ENCODE measurements at regions not wholly inside any gene's neighbourhood (a gene's known extent, or its start where the extent isn't known, plus 50 kb on each side); places are given as distances from the start of the nearest gene placed in this dataset.
"Not testable (repeated sequence)": the region's sequence is repeated elsewhere in the genome, so short reads cannot be mapped to it uniquely, and the experiment has no call there.

- no peak for DNase-seq
Measured at GRCh38 chr3:18119866-18120265, 305.3 kb downstream of the SATB1 start.

- no peak for DNase-seq
Measured at GRCh38 chr3:18114894-18115293, 310.2 kb downstream of the SATB1 start.

- no peak for DNase-seq
Measured at GRCh38 chr3:18113417-18113816, 311.7 kb downstream of the SATB1 start.

DNA sequence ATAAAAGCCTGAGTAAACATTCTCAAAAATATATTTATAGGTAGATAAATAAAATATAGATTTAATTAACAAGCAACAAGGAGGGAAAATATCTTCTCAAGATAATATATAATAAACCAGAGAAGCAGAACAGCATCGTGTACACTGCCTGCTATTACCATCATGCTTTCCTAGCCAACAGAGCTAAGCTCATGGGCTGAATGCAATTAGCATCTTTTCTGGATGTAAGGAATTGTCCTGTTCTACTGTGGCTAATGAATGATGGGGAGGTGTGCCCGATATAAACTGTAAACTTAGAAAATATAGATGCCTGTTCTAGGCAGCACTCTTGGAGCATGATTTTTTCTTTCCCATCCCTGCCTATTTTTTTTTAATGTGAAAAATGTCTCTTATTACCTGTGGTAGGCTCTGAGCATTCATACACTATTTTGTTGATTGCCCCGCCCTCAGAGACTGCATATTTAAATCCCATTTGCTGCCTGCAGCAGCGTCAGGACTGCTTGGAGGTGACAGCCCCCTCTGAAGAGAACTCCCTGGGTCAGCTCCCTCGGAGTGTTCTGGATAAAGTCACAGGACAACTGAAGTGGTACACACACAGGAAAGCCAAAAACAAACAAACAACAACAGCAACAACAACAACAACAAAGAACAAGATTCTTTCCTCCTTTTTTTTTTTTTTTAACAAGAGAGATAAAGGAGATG lies 312.3 kb downstream of the SATB1 start:
- no peak for DNase-seq

- no peak for DNase-seq
Measured at GRCh38 chr3:18111796-18112232, 313.3 kb downstream of the SATB1 start.

- no peak for DNase-seq
Measured at GRCh38 chr3:18103591-18103990, 321.5 kb downstream of the SATB1 start.

GRCh38 chr3:18100121-18100520 lies 325.0 kb downstream of the SATB1 start:
- no peak for DNase-seq

DNA sequence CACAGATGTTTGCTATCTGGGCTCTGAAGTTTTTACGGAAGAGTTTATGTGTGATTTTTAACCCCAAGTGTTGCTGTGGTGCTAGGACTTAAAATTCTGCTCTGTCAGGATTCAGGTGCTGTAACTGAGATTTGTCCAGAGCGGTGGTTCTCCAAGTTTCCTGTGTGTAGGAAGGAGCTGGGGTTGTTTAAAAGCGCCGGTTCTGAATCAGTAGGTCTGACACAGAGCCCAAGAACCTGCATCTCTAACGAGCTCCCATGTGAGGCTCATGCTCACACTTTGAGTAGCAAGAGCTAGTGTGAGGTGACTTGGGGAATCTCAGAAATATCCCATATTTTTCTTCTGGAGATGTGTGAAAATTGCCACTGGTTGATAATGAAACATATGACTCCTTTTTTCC lies 325.5 kb downstream of the SATB1 start:
- no peak for DNase-seq

GRCh38 chr3:18098960-18099587 lies 326.1 kb downstream of the SATB1 start:
- DNase-seq, result peak; percentile 25

GRCh38 chr3:18097989-18098388 lies 327.1 kb downstream of the SATB1 start:
- no peak for DNase-seq

DNA sequence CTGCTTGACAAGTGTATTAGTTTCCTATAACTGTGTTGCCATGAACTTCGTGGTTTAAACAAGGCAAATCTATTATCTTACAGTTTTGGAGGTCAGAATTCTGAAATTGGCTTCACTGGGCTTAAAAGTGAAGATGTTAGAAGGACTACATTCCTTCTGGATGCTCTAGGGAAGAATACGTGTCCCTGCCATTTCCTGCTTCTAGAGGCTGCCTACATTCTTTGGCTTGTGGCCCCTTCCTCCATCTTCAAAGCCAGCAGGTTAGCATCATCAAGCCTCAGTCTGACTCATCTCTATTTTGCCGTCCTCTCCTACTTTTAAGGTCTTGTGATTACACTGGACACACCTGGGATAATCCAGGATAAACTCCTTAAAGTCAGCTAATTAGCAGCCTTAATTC lies 327.7 kb downstream of the SATB1 start:
- DNase-seq, result no peak

GRCh38 chr3:18092726-18093125 lies 332.4 kb downstream of the SATB1 start:
- no peak for DNase-seq

DNA sequence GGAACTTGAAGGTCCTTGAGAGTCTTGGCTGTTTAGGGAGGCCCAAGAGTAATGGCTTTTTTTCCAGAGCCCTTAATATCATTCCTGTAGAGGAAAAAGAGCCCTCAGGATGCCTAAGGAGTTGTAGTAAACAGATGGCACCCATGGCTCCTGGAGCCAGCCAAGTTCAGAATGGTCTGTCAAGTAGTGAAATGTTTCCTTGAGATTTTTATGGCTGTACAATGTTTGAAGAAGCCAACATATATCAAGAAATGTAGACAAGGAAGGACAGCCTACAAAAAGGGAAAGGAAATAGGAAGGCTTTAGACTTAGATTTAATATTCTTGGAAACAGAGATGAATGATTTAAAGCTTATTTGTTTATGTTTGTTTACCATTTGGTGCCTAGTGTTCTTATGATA lies 334.8 kb downstream of the SATB1 start:
- no peak for DNase-seq

- no peak for DNase-seq
Measured at GRCh38 chr3:18087988-18088387, 337.2 kb downstream of the SATB1 start.

GRCh38 chr3:18086760-18087159 lies 338.4 kb downstream of the SATB1 start:
- no peak for DNase-seq

GRCh38 chr3:18086078-18086477 lies 339.1 kb downstream of the SATB1 start:
- DNase-seq, result no peak

DNA sequence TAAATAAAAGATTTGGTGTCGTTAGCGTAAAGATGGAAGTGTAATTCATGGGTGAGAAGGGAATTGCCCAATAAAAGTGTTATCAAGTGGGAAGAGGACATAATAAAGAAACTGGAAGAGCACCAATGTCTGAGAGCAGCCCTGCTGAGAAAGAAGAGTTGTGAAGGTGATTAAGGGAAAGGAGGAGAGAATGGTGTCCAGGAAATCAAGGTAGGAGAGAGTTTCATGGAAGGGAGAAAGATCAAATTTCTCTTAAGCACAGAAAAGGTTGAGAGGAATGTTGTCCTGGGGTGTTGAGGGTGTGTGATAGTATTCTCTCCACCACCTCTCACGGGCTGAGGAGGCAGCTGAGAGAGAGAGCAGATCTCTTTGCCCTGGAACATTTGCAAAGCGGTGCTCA lies 339.7 kb downstream of the SATB1 start:
- DNase-seq, result no peak

DNA sequence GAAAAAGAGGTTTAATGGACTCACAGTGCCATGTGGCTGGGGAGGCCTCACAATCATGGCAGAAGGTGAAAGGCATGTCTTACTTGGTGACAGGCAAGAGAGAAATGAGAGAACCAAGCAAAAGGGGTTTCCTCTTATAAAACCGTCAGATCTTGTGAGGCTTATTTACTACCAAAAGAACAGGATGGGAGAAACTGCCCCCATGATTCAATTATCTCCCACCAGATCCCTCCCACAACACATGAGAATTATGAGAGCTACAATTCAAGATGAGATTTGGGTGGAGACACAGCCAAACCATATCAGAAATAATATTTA lies 340.8 kb upstream of the TBC1D5 start:
- not testable (repeated sequence) for DNase-seq

GRCh38 chr3:18082551-18083272 lies 340.3 kb upstream of the TBC1D5 start:
- DNase-seq, result no peak

- DNase-seq, result no peak
Measured at GRCh38 chr3:18080198-18080689, 337.8 kb upstream of the TBC1D5 start.

- no peak for DNase-seq
Measured at GRCh38 chr3:18079739-18080138, 337.3 kb upstream of the TBC1D5 start.

DNA sequence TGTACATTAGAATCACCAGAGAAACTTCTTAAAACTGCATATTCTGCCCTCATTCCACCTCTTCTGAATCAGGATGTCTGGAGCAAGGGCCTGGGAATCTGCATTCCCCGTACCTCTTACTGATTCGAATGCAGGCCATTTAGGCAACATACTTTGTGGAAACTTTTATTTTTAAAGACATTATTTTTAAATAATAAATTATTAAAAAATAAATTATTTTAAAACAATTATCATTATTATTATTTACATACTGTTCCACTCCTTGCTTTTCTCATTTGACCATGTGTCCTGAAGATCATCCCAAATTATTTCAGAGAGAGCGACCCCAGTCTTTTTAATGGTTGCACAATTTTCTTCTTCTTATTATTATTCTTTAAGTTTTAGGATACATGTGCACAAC lies 336.6 kb upstream of the TBC1D5 start:
- no peak for DNase-seq

- no peak for DNase-seq
Measured at GRCh38 chr3:18077128-18077840, 334.9 kb upstream of the TBC1D5 start.

GRCh38 chr3:18076301-18076700 lies 333.9 kb upstream of the TBC1D5 start:
- DNase-seq, result no peak

Measured in stimulated activated CD4-positive, alpha-beta T cell treated with anti-CD3 and anti-CD28 coated beads, Interleukin-4, amount 100 ng/mL, for 1 hour (primary cell).